ENCODE measurements at regions not wholly inside any gene's neighbourhood (a gene's known extent, or its start where the extent isn't known, plus 50 kb on each side); places are given as distances from the start of the nearest gene placed in this dataset.

DNA sequence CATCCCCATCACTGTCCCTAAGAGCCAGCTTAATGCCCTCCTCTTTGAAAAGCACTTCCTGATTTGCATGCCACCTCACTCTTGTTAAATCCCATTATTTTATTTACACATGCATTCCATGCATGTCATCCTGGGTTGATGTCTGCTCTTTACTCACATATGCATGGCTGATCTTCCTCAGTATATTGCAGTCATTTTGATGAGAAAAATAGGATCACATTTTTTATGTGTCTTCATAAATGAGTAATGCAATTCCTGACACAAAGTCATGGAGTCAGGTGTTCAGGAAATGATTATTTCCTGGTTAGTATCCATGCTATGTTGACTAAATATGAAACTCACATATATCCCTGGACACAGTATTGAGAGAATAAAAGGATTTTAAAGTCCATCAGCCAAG is 204.7 kb downstream of the SLIT2 start:
- DNase-seq, result no peak

- DNase-seq, result no peak
Measured at GRCh38 chr4:20462426-20463175, 210.9 kb downstream of the SLIT2 start.

DNA sequence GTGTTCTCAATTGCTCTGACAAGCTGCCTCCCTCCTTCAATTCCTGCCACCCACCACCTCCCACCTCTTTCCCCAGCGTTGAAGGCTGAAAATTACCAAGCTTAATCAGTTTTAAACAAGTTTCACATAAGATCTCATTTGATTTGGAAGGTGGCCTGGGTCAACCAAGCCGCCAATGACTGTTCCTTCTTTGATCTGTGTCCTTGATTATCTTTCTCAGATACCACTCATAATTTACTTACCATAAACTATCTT is 211.4 kb downstream of the SLIT2 start:
- DNase-seq, result no peak

DNA sequence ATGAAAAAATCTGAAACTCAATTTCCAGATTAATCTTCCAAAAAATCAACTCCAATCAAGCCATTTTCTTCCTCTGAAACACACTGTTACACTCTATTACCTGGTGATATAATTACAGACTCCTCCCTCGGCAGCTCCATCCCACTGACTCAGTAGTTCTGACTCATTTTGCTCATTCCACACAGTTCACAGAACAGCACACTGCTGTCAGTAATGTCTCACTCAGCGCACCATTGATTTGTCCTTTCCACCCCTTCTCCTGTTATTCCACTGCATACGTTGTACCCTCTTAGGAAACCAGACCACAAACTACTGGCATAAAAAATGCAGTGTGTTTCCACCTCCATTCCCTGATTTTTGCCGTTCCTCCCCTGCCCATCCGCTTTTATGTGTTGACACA is 212.7 kb downstream of the SLIT2 start:
- DNase-seq, result no peak

- DNase-seq, result no peak
Measured at GRCh38 chr4:20474119-20474518, 222.4 kb downstream of the SLIT2 start.

DNA sequence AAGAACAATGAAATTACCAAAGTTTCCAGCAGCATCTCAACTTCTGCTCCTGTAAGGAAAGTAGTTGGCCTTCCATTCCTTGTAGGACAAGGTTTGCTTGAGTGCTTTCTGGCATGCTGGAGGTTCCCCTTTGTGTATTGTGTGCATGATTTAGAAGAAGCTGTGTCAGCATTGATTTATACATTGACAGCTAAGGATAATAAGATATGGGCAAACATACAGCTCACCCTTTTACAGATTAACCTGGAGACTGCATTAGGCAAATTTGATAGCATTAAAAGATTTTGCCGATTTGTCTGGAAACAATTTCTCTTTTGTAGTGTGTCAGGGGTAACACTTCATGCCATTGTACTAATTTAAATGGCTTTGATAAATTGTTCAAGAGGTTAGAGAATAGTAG is 221.8 kb upstream of the PACRGL start:
- DNase-seq, result no peak

DNA sequence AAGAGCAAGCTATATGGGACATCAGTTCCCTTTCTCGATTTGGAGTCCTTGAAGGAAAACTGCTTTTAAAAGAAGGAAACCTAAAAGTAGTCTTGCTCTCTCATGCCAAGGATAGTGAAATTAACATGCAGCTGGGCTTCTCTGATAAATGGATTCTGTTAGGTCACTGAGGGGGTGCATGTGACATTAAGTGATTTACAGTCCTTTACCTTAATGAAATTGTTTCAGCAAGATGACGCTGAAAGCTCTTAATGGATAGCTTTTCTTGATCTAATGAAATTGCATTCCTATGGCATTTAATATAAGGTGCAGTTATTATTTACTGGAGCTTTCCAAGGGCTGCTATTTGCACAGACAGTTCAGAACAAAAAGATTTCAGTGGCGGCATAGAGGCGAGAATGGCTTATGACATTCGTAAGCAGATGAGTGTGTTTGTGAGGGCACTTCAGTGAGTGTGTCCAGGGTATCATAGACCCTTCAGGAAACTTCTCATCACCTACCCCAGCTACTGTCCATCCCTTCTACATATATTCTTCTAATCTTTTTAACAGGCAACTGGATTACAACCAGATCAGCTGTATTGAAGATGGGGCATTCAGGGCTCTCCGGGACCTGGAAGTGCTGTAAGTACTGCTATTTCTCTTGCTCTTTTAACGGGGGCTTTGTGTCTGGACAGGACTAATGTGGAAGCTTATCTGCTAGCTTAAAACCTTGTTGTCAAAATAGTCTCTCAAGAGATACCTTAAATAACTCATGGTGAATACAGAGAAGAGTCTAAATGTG is 219.9 kb upstream of the PACRGL start:
- no peak for DNase-seq

DNA sequence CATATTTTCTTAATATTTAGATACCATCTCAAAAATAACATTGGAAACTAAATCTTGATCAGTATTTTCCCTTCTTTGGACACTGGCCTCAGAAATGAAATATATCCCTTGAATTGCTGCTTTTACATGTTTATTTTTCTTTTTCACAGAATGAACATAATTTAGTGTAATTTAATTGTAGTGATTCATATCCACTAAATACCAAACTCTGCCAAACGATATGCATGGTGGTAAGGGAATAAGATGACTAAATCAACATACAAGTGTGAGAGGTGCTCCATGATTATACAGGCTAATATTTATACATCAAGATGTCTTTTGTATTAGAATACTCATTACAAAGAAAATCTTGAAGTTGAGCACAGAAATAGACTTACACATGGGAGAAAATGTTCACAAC is 216.8 kb upstream of the PACRGL start:
- DNase-seq, result no peak

DNA sequence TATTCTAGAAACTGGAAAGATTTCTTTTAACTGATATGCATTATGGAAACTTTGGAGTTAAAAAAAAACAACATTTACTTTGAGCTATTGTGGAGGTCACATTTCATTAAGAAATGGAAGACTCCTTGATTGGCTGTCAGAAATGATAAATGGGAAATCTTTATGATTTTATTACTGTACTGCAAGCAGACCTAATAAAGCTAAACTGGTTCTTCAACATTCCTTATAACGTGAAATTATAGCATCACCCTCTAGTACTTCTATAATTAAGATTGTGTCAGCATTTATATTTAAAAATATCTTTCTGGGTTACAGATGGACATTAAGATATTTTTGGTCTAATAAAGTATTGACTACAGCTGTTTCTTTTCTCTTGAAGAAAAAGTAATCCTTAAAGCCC is 213.8 kb upstream of the PACRGL start:
- no peak for DNase-seq

- no peak for DNase-seq
Measured at GRCh38 chr4:20487446-20487845, 212.8 kb upstream of the PACRGL start.

DNA sequence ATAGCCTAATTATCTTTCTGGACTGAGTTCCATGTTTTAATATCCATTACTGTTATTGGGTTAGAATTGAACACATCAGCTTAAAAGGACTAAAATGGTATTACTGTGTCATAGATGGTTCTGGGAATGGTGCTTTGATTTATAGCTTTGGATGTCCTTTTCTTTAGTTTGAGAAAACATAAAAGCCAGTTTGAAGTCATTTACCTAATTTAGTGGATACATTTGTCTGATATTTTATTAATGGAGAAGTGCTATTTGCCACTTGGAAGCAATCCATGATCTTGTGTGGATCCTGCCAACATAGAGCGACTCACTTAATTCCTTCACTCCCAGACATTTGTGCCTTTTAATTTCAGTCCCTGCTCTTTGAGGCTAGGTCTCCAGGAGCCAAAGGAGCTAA is 212.4 kb upstream of the PACRGL start:
- DNase-seq, result no peak

GRCh38 chr4:20490734-20491133 is 209.5 kb upstream of the PACRGL start:
- DNase-seq, result peak; percentile 43

- no peak for DNase-seq
Measured at GRCh38 chr4:20493761-20494353, 206.4 kb upstream of the PACRGL start.

GRCh38 chr4:20496068-20496467 is 204.2 kb upstream of the PACRGL start:
- DNase-seq, result no peak

GRCh38 chr4:20504146-20504545 is 196.1 kb upstream of the PACRGL start:
- DNase-seq, result no peak

DNA sequence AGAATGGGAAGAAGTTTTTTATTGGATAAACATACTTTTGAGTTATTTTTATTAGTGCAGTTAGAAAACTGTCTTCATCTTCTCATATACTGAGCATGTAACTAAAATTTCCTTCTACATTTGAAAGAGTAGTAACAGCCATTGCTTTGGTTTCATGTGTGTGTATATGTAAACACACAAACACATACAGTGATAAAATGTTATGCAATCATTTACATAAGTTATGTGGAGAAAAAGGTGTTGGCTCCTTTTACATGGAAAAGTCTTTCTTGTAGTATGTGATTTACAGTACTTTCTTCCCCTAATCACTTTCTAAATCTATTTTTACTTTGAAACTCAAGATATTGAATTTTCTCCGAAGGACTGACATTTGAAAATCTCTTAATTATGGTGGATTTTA is 194.3 kb upstream of the PACRGL start:
- no peak for DNase-seq

- no peak for DNase-seq
Measured at GRCh38 chr4:20506827-20507226, 193.4 kb upstream of the PACRGL start.

DNA sequence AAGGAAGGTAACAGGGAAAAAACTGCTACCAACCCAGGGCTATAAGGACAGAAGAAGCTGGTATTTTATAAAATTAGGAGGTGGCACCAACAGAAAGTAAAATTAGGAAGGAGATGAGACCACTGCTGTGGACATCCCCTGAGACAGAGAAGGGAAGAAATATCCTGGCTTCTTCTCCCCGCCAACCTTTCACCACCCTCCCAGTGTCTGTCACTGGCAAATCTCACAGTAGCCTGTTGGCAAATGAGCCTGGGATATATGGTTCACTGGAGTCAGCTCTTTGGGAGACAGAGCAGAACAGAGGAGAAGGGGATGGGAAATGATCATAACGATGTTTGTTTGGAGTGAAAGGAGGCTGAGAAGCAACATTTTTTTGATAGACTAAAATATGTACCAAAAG is 190.9 kb upstream of the PACRGL start:
- DNase-seq, result no peak

- DNase-seq, result no peak
Measured at GRCh38 chr4:20512033-20512792, 188.0 kb upstream of the PACRGL start.

DNA sequence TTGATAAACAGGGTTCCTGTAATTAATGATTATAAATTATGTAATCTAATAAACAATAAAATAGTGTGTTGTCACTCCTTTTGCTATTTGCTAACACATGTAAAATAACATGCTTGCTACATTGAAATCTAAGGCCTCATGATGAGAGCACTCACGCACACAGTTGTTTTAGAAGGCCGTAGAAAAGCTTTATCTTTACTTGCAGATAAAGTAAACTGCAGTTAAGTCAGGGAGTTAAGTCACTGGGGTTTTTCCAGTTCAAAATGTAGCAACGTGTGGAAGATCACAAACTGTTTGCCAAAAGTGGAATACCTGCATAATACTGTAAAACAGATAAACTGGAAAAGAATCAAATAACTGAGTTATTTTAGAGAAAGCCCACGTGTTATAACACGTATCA is 187.3 kb upstream of the PACRGL start:
- no peak for DNase-seq

DNA sequence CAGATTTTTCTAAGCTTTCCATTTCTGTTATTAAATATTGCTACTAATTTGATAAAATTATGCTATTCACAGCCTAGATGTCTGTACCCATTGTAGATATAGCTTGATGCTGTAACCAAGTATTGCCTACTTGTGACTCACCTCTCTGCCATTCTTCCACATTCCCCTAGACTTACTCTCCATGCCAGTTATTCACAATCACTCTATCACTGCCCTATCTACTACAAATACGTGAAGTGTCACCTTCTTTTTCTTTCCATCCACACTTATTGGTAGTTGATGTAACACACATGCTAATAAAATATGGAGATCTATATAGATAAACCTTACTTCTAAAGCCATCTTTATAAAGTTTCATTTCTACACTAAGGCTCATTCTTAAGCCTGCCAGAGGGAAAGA is 179.4 kb upstream of the PACRGL start:
- DNase-seq, result no peak

GRCh38 chr4:20528508-20528907 is 171.8 kb upstream of the PACRGL start:
- DNase-seq, result no peak

DNA sequence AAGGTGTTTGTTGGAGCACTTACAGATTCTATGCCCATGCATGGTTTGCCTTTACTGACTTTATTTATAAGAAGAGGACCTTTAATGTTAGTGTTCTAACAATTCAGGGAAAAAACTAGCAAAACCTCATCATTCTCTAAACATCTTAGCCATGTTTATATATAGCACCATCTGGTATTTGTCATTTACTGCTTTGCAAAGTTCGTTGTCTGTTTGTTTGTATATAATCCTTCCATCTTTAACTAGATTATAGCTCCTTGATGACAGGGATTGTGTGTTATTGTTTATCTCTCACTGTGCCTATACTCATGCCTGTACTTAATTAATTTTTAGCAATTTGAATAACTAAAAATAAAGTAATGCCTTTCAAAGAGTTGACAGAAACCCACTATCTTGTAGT is 170.6 kb upstream of the PACRGL start:
- DNase-seq, result no peak
